GM18909 (cell line): ENCODE measurements at regions not wholly inside any gene's neighbourhood (a gene's known extent, or its start where the extent isn't known, plus 50 kb on each side); places are given as distances from the start of the nearest gene placed in this dataset.
"Not testable (repeated sequence)": the region's sequence is repeated elsewhere in the genome, so short reads cannot be mapped to it uniquely, and the experiment has no call there.

Source experiments
- ATAC-seq: cut with Tn5 transposase; IDR thresholded peaks from one replicate; pipeline ENCODE4 v1.9.1; 2021; ENCODE audit warnings: mild to moderate bottlenecking; ENCODE audit not compliant: unreplicated experiment, poor library complexity

- ATAC-seq, result no peak
These were observed 225.9 kb upstream of the MYO3A start for GRCh38 chr10:25707976-25708671.

- no peak for ATAC-seq
These were observed 220.2 kb upstream of the MYO3A start for GRCh38 chr10:25713894-25714240.

- ATAC-seq, result no peak
These were observed 209.8 kb upstream of the MYO3A start for GRCh38 chr10:25724241-25724640.

GRCh38 chr10:25725917-25726716, 207.9 kb upstream of the MYO3A start:
- ATAC-seq, result peak; percentile 80

- ATAC-seq, result no peak
These were observed 195.3 kb upstream of the MYO3A start for GRCh38 chr10:25738776-25739175.

- ATAC-seq, result no peak
These were observed 190.2 kb upstream of the MYO3A start for GRCh38 chr10:25743832-25744231.

- ATAC-seq, result no peak
These were observed 189.5 kb upstream of the MYO3A start for GRCh38 chr10:25744574-25744973.

GRCh38 chr10:25745976-25746375, 188.1 kb upstream of the MYO3A start:
- ATAC-seq, result no peak

GRCh38 chr10:25747084-25747483, 186.9 kb upstream of the MYO3A start:
- ATAC-seq, result no peak

GRCh38 chr10:25748509-25748908, 185.5 kb upstream of the MYO3A start:
- no peak for ATAC-seq

- ATAC-seq, result no peak
These were observed 180.3 kb upstream of the MYO3A start for GRCh38 chr10:25753776-25754175.

- ATAC-seq, result not testable (repeated sequence)
These were observed 178.2 kb upstream of the MYO3A start for GRCh38 chr10:25755874-25756273.

- no peak for ATAC-seq
These were observed 177.2 kb upstream of the MYO3A start for GRCh38 chr10:25756784-25757183.

GRCh38 chr10:25758041-25758457, 176.0 kb upstream of the MYO3A start:
- ATAC-seq, result no peak

- ATAC-seq, result no peak
These were observed 175.5 kb upstream of the MYO3A start for GRCh38 chr10:25758511-25758910.

GRCh38 chr10:25761937-25762336, 172.1 kb upstream of the MYO3A start:
- no peak for ATAC-seq

- ATAC-seq, result no peak
These were observed 167.8 kb upstream of the MYO3A start for GRCh38 chr10:25766213-25766612.

GRCh38 chr10:25766687-25767221, 167.3 kb upstream of the MYO3A start:
- ATAC-seq, result no peak

GRCh38 chr10:25768167-25768566, 165.9 kb upstream of the MYO3A start:
- ATAC-seq, result no peak

- ATAC-seq, result no peak
These were observed 155.4 kb upstream of the MYO3A start for GRCh38 chr10:25778646-25779045.

GRCh38 chr10:25786161-25786560, 147.9 kb upstream of the MYO3A start:
- ATAC-seq, result no peak

- no peak for ATAC-seq
These were observed 147.1 kb upstream of the MYO3A start for GRCh38 chr10:25786899-25787298.
